Skeletal muscle tissue (tissue), 3 donors: ENCODE measurements at regions not wholly inside any gene's neighbourhood (a gene's known extent, or its start where the extent isn't known, plus 50 kb on each side); places are given as distances from the start of the nearest gene placed in this dataset.

Source experiments
- H3K27ac ChIP-seq: one replicate; pipeline ENCODE4 v1.7.0; 2013; ENCODE audit warnings: mild to moderate bottlenecking, low read depth, low read length, inconsistent platforms
- H3K27me3 ChIP-seq, 3 donors: one replicate each; pipeline ENCODE4 v1.7.0; 2013; ENCODE audit warnings: low read length in 3 of 3; ENCODE audit not compliant: control insufficient read depth in 3 of 3, insufficient read depth in 3 of 3
- H3K36me3 ChIP-seq, 3 donors: one replicate each; pipeline ENCODE4 v1.7.0; 2013; ENCODE audit warnings: low read length in 3 of 3; ENCODE audit not compliant: control insufficient read depth in 3 of 3, insufficient read depth in 3 of 3
- H3K4me1 ChIP-seq, 3 donors: one replicate each; pipeline ENCODE4 v1.7.0; 2013; ENCODE audit warnings: low read length in 3 of 3, mild to moderate bottlenecking in 3 of 3; ENCODE audit not compliant: control insufficient read depth in 3 of 3, insufficient read depth in 3 of 3
- H3K4me3 ChIP-seq, 3 donors: one replicate each; pipeline ENCODE4 v1.7.0; 2013; ENCODE audit warnings: low read length in 3 of 3
- H3K9ac ChIP-seq, 3 donors: one replicate each; pipeline ENCODE4 v1.7.0; 2013; ENCODE audit warnings: low read length in 3 of 3, mild to moderate bottlenecking in 3 of 3, moderate library complexity in 2 of 3, low read depth in 1 of 3
- H3K9me3 ChIP-seq, 3 donors: one replicate each; pipeline ENCODE4 v1.7.0; 2013; ENCODE audit warnings: low read length in 3 of 3; ENCODE audit not compliant: control insufficient read depth in 3 of 3
- donor health status: Osteomylitis.

- peaks cover 33 to 47% (median 40%) of the 10 kb centered on the region in 3 donors for H3K27me3 ChIP-seq
- no peaks in the 10 kb centered on the region for H3K36me3 ChIP-seq
- no peak overlapping the region for H3K4me3 ChIP-seq
- H3K4me1 ChIP-seq, result no peaks in the 10 kb centered on the region
- no peaks in the 10 kb centered on the region for H3K9me3 ChIP-seq
- no peak overlapping the region for H3K27ac ChIP-seq
- H3K9ac ChIP-seq, result no peak overlapping the region
Measured at GRCh38 chr16:87098976-87099720, 218.0 kb downstream of the C16orf95 start.

- H3K9me3 ChIP-seq, result no peaks in the 10 kb centered on the region
- no peaks in the 10 kb centered on the region for H3K4me1 ChIP-seq
- no peaks in the 10 kb centered on the region for H3K36me3 ChIP-seq
- no peak overlapping the region for H3K9ac ChIP-seq
- no peak overlapping the region for H3K4me3 ChIP-seq
- no peak overlapping the region for H3K27ac ChIP-seq
- peaks cover 33 to 46% (median 37%) of the 10 kb centered on the region in 3 donors for H3K27me3 ChIP-seq
Measured at GRCh38 chr16:87100306-87101058, 216.7 kb downstream of the C16orf95 start.

GRCh38 chr16:87101903-87102302 lies 215.3 kb downstream of the C16orf95 start:
- Histone ChIP-seq H3K27me3 (peaks cover 24 to 40% (median 29%) of the 10 kb centered on the region in 3 donors), H3K4me3 (no peak overlapping the region), H3K36me3 (no peaks in the 10 kb centered on the region), H3K27ac (no peak overlapping the region), H3K9me3 (no peaks in the 10 kb centered on the region), H3K9ac (no peak overlapping the region), H3K4me1 (no peaks in the 10 kb centered on the region)

- Histone ChIP-seq H3K4me3 (no peak overlapping the region), H3K9me3 (no peaks in the 10 kb centered on the region), H3K4me1 (no peaks in the 10 kb centered on the region), H3K9ac (no peak overlapping the region), H3K36me3 (no peaks in the 10 kb centered on the region), H3K27ac (no peak overlapping the region), H3K27me3 (peaks cover 0 to 5% (median 0%) of the 10 kb centered on the region in 3 donors)
Measured at GRCh38 chr16:87107201-87107600, 210.0 kb downstream of the C16orf95 start.

- Histone ChIP-seq H3K36me3 (no peaks in the 10 kb centered on the region), H3K4me3 (no peak overlapping the region), H3K27me3 (peaks cover 0 to 5% (median 0%) of the 10 kb centered on the region in 3 donors), H3K9ac (no peak overlapping the region), H3K27ac (no peak overlapping the region), H3K4me1 (no peaks in the 10 kb centered on the region), H3K9me3 (no peaks in the 10 kb centered on the region)
Measured at GRCh38 chr16:87108278-87108677, 208.9 kb downstream of the C16orf95 start.

- H3K27me3 ChIP-seq, result peaks cover 0 to 5% (median 0%) of the 10 kb centered on the region in 3 donors
- no peak overlapping the region for H3K4me3 ChIP-seq
- H3K9ac ChIP-seq, result no peak overlapping the region
- no peaks in the 10 kb centered on the region for H3K4me1 ChIP-seq
- H3K27ac ChIP-seq, result no peak overlapping the region
- H3K36me3 ChIP-seq, result no peaks in the 10 kb centered on the region
- H3K9me3 ChIP-seq, result no peaks in the 10 kb centered on the region
Measured at GRCh38 chr16:87108941-87109340, 208.3 kb downstream of the C16orf95 start.

- Histone ChIP-seq H3K9ac (no peak overlapping the region), H3K27me3 (peaks cover 0 to 6% (median 3%) of the 10 kb centered on the region in 3 donors), H3K4me1 (no peaks in the 10 kb centered on the region), H3K9me3 (no peaks in the 10 kb centered on the region), H3K36me3 (no peaks in the 10 kb centered on the region), H3K27ac (no peak overlapping the region), H3K4me3 (no peak overlapping the region)
Measured at GRCh38 chr16:87114832-87115231, 202.4 kb downstream of the C16orf95 start.

GRCh38 chr16:87115646-87116045 lies 201.5 kb downstream of the C16orf95 start:
- H3K9ac ChIP-seq, result no peak overlapping the region
- H3K27ac ChIP-seq, result no peak overlapping the region
- H3K9me3 ChIP-seq, result no peaks in the 10 kb centered on the region
- H3K36me3 ChIP-seq, result no peaks in the 10 kb centered on the region
- peaks cover 0 to 7% (median 6%) of the 10 kb centered on the region in 3 donors for H3K27me3 ChIP-seq
- no peak overlapping the region for H3K4me3 ChIP-seq
- no peaks in the 10 kb centered on the region for H3K4me1 ChIP-seq

- Histone ChIP-seq H3K4me1 (no peaks in the 10 kb centered on the region), H3K9ac (no peak overlapping the region), H3K27me3 (peaks cover 6 to 7% (median 7%) of the 10 kb centered on the region in 3 donors), H3K36me3 (no peaks in the 10 kb centered on the region), H3K9me3 (no peaks in the 10 kb centered on the region), H3K4me3 (no peak overlapping the region), H3K27ac (no peak overlapping the region)
Measured at GRCh38 chr16:87117936-87118335, 199.3 kb downstream of the C16orf95 start.

GRCh38 chr16:87119168-87119567 lies 198.0 kb downstream of the C16orf95 start:
- no peaks in the 10 kb centered on the region for H3K4me1 ChIP-seq
- H3K9ac ChIP-seq, result no peak overlapping the region
- no peak overlapping the region for H3K4me3 ChIP-seq
- H3K9me3 ChIP-seq, result no peaks in the 10 kb centered on the region
- H3K36me3 ChIP-seq, result peaks cover 0 to 2% (median 0%) of the 10 kb centered on the region in 3 donors
- H3K27ac ChIP-seq, result no peak overlapping the region
- H3K27me3 ChIP-seq, result peaks cover 6 to 19% (median 16%) of the 10 kb centered on the region in 3 donors
